HCT116 (cell line): ENCODE measurements at regions not wholly inside any gene's neighbourhood (a gene's known extent, or its start where the extent isn't known, plus 50 kb on each side); places are given as distances from the start of the nearest gene placed in this dataset.

Experiments used
- ATF3 ChIP-seq: IDR thresholded peaks from 2 replicates; pipeline ENCODE4 v1.6.1; 2012
- CEBPB ChIP-seq: IDR thresholded peaks from 2 replicates; pipeline ENCODE4 v1.6.1; 2012; ENCODE audit warnings: low read depth
- CTCF ChIP-seq, 3 experiments: fragments of 200-600 bp in 1 of 3; sonication (generic) in 1 of 3; IDR thresholded peaks in 2 of 3; conservative IDR thresholded peaks in 1 of 3; 2 replicates each; pipeline ENCODE4 v1.5.1; 2012 to 2017; ENCODE audit warnings: low read depth in 2 of 3, low read length in 2 of 3, antibody characterized with exemption in 1 of 3, borderline replicate concordance in 1 of 3, control low read depth in 1 of 3, mild to moderate bottlenecking in 1 of 3, mixed read lengths in 1 of 3, mixed run types in 1 of 3, moderate library complexity in 1 of 3; ENCODE audit not compliant: insufficient read depth in 1 of 3
- EZH2 ChIP-seq: fragments of 200-600 bp; sonication (generic); IDR thresholded peaks from 2 replicates; pipeline ENCODE4 v1.6.1; 2017; ENCODE audit warnings: antibody characterized with exemption, mixed run types
- EZH2phosphoT487 ChIP-seq: fragments of 200-600 bp; IDR thresholded peaks from 2 replicates; pipeline ENCODE4 v1.6.1; 2018; ENCODE audit warnings: antibody characterized with exemption, borderline replicate concordance
- JUND ChIP-seq: IDR thresholded peaks from 2 replicates; pipeline ENCODE4 v1.6.1; 2012
- MAX ChIP-seq: IDR thresholded peaks from 2 replicates; pipeline ENCODE4 v1.6.1; 2012
- POLR2A ChIP-seq: IDR thresholded peaks from 2 replicates; pipeline ENCODE4 v1.7.0; 2011; ENCODE audit warnings: borderline replicate concordance; ENCODE audit not compliant: insufficient read depth, insufficient read length; ENCODE audit errors: extremely low read depth
- POLR2AphosphoS5 ChIP-seq: IDR thresholded peaks from 2 replicates; pipeline ENCODE4 v1.6.1; 2011; ENCODE audit warnings: mild to moderate bottlenecking, low read depth, low read length, moderate library complexity
- RAD21 ChIP-seq: IDR thresholded peaks from 2 replicates; pipeline ENCODE4 v1.6.1; 2012; ENCODE audit warnings: low read depth, mild to moderate bottlenecking
- SRF ChIP-seq: IDR thresholded peaks from 2 replicates; pipeline ENCODE4 v1.6.1; 2012; ENCODE audit warnings: low read depth
- ZNF274 ChIP-seq: fragments of 200-500 bp; sonication (Bioruptor generic); IDR thresholded peaks from 2 replicates; pipeline ENCODE4 v1.6.1; 2014; ENCODE audit warnings: mild to moderate bottlenecking, low read depth, low read length, inconsistent platforms

GRCh38 chr4:27685091-27685490 is 824.5 kb downstream of the STIM2 start:
- TF ChIP-seq ATF3 (no peak), POLR2AphosphoS5 (no peak), POLR2A (no peak), ZNF274 (no peak), SRF (no peak), CTCF (IDR thresholded peaks at IDR 0.05 in 2 of 3, conservative IDR thresholded peaks at IDR 0.05 in 1 of 3; ENCODE audit: borderline replicate concordance in 1 of 3, insufficient read depth in 1 of 3, low read depth in 2 of 3, low read length in 2 of 3) (no peak), CEBPB (no peak), JUND (no peak), EZH2phosphoT487 (no peak), EZH2 (no peak), MAX (no peak), RAD21 (no peak)
